CD4-positive, alpha-beta T cell treated with Interferon alpha-2 for 1 hour (primary cell): ENCODE measurements at regions not wholly inside any gene's neighbourhood (a gene's known extent, or its start where the extent isn't known, plus 50 kb on each side); places are given as distances from the start of the nearest gene placed in this dataset.
"Not testable (repeated sequence)": the region's sequence is repeated elsewhere in the genome, so short reads cannot be mapped to it uniquely, and the experiment has no call there.

Experiments
- DNase-seq, 2 donors: peaks; one replicate each; pipeline ENCODE4 v3.0.0-alpha.2; 2020 to 2022

DNA sequence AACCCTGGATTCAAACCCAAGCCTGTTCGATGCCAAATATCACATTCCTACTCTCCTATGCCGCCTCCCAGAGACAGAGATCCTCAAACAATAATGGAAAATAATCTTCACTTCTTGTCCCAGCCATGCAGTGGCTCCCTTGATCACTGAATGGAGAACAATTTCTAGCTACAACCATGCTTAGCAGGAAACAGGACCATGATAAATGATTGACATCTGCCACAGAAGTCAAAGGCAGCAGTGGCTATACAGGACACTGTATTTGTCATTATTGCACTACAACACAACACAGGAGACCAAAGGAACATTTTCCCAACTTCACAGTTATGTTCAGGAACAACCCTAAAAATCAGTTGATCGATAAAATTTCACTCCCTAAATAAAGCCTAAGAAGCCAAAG is 243.3 kb upstream of the SLC7A11 start:
- DNase-seq, result no peak

DNA sequence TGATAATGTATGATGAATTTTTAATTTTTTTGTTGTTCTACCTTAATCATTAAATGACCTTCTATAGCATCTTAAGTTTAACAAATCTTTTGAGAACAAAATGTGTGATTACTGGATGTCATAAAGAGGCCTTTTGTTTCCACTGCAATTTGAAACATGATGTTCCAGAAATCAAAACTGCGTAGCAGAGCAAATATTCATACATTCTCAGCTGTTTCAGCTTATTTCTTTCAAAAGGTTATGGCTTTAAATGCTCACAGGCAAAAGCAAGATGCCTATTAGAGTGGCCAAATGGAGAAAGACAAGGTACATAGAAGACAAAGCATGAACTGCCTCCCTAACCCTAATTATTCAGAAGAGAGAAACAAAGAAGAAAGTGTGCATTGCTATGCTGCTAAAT is 233.0 kb upstream of the SLC7A11 start:
- no peak for DNase-seq

DNA sequence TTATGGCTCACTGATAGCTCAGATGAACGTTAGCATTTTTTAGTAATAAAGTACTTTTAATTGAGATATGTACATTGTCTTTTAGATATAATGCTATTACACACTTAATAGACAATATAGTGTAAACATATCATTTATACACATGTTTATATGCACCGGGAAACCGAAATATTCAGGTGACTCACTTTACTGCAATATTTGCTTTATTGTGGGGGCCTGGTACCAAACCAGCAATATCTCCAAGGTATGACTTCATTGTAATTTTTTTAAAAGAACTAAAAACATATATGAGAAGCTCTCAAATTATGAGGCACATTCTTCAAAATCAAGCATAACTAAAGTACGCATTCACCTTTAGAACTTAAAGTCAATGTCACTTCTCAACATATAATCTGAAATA is 231.2 kb upstream of the SLC7A11 start:
- DNase-seq, result no peak

DNA sequence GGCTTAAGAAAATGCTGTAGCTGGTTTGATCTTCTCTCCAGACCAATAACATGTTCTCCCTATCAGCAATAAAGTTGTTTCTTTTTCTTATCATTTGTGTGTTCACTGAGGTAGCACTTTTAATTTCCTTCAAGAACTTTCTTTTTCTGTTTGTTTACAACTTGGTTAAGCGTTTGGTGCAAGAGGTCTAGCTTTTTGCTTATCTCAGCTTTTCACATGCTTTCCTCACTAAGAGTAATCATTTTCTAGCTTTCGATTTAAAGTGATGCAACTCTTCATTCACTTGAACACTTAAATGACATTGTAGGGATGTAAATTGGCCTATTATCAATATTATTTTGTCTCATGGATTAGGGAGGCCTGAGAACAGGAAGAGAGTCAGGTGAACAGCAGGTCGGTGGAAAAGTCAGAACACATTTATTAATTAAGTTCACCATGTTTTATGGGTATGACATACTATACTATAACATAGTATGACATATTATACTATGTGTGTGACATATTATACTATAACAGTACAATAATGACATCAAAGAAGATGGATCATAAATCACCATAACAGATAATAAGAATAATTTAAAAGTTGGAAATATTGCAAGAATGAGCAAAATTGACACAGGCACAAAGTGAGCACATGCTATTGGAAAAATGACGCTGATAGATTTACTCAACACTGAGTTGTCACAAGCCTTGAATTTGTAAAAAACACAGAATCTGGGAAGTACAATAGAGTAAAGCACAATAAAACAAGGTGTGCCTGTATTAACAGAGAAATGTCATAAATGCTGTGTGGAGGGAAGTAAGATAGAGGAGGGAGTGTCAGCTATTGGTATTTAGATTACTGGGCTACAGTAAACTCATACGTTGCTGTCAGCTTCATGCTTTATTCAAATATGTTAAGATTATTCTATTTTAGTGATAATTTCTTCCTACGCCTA is 218.6 kb upstream of the SLC7A11 start:
- DNase-seq, result no peak

DNA sequence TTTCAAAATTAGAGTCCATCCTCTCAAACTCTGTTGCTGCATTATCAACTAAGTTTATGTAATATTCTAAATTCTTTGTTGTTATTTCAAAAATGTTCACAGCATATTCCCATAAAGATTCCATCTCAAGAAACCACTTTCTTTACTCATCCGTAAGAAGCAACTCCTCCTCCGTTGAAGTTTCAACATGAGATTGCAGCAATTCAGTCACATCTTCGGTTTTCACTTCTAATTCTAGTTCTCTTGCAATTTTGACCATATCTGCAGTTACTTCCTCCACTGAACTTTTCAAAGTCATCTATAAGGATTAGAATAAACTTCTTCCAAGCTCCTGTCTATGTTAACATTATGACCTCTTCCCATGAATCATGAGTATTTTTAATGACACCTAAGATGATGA is 216.6 kb upstream of the SLC7A11 start:
- no peak for DNase-seq

DNA sequence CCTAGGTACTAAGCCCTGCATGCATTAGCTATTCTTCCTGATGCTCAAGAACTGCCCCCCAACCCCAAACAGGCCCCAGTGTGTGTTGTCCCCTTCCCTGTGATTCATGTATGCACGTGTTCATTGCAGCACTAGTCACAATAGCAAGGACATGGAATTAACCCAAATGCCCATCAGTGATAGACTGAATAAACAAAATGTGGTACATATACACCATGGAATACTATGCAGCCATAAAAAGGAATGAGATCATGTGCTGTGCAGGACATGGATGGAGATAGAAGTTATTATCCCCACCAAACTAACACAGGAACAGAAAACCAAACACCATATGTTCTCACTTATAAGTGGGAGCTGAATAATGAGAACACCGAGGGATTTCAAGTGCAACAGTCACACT is 214.2 kb upstream of the SLC7A11 start:
- DNase-seq, result not testable (repeated sequence)

DNA sequence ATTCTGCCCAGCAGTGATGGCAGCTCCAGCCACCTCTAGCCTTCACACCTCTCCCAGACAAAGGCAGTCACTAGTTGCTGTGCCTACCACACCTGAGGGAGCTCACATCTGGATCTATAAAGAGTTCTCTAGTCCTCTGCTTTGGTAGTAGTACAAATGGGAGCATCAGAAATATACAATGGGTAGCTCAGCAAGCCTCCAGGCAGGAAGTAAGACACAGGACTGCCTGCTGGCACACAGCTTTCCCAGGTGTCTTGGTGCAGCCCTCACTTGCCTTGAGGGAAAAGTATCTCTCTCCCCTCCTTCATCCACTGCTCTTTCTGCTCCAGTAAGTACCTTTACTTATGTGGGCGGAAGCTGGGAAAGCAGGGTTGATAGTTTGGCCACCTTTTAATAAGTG is 212.9 kb upstream of the SLC7A11 start:
- no peak for DNase-seq

DNA sequence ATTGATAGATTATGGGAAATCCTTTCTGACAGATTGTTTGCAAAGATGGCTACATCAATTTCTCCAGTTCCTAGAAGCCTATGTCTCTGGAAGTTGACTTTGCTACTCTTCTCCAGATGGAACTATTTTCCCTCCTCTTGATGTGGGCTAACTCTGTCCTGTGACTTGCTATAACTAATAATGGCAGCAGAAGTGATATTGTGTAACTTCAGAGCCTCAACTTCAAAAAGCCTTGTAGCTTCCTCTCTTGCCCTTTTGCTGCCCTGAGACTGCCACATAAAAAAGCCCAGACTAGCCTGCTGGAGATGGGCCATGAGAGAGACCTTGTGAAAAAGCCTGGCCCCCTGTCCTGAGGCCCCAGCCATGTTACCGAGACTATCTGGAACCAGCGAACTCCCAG is 210.7 kb upstream of the SLC7A11 start:
- no peak for DNase-seq

DNA sequence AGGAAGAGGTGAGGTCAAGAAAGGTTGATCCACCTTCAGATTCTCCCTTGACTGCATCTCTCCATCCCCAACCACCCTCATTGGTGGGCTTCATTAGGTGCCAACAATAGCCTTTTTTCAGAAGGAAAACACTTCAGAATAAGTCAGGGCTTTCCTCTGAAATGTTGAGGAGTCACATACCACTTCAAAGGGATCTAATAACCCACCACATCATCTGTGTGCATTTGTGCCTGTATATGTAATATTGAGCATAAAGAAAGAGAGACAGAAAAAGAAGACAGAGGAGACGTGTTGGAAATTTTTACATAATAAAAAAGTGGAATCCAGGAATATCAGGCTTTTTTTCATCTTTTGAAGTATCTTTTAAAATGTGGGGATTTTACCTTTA is 209.1 kb upstream of the SLC7A11 start:
- no peak for DNase-seq

DNA sequence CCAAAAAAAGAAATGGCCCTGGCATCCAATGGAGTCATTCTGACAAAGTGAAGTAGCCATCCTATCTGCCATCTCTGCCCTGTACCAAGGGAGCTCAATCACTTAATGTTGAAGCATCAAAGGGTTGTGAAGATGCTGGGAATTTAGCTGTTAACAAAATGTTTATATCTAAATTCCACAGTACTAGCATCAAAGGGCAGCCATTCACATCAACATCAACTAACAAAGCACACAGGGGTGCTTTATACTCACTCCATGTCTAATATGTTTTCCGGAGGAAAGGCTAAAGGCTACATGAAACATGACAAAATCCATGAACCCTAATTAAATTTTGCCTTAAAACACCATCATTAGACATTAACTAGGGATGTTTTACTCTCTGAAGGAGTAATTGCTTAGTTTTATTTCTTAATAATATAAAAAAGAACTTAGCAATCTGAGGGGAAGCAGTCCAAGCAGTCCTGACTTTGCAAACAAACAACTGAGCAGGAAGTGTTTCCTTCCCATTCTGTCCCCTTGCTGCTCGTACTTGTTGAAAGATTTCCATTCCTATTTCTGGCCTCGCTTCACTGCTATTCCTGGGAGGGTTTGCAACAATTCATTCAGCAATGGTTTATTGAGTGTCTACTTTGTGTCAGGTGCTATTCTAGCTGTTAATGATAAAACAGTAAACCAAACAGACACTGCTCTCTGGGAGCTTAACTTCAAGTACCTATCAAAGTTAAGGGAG is 208.6 kb upstream of the SLC7A11 start:
- no peak for DNase-seq

DNA sequence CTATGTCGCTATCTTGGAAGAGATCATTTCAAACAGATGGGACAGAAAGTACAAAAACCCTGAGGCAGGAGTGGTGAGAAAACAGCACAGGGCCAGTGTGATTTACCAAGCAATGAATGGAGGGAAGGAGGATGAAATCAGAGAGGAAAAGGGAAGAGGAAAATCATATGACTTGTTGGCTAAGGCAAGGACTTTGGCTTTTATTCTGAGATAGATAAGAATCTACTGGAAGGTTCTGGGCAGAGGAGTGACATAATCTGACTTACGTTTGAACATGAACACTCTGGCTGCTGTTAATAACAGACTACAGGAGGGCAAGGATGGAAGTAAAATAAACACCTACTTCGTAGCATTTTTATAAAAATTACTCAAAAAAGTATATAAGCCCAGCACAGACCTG is 207.8 kb upstream of the SLC7A11 start:
- DNase-seq, result no peak

DNA sequence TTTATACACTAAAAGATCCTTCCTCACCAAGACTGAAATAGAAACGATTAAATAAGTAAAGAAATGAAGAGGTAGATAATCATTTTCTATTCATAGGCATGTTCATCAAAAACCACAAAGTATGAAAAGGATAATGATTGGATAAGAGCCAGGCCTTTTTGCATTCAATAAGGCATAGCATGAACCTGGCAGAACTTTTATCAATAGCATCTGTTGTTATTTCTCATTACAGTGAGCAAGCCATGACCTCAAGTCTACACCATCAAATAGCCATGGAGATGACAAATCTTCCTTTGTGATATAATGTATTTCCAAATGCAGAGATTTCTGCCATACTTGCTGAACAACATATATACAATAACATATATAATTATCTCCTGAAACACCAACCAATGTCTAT is 206.0 kb upstream of the SLC7A11 start:
- no peak for DNase-seq

DNA sequence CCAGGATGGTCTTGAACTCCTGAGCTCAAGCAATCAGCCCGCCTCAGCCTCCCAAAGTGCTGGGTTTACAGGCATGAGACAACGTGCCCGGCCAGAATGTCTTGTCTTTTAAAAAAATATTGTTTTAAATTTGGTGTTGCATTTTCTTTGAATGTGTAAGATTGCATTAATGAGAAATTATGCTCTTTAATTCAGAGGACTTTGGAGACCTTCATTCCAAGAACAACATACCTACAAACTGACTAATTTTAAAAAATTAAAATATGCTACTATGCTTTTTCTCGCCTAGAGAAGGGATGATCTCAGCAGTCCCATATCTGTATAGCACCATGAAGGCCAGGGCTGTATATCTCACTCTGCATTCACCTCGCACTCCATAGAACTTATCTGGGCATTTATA is 204.3 kb upstream of the SLC7A11 start:
- DNase-seq, result no peak

DNA sequence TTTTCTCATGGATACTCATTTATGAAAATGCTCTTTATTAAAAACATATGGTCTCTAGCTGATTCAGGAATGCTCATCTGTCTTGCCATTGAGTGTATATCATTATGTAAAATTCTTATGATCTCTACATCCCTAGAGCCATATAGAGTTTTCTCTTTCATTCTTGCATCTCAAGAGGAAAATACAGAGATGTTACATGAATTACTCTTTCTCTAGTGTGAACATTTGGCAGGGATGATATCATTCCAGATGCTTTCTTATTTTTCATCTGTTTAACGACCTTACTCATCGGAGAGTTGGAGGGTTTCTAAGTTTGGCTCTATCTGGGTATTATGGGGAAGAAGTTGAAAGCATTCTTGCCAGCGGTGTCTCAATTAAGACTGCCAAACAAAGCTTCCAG is 202.9 kb upstream of the SLC7A11 start:
- DNase-seq, result no peak

DNA sequence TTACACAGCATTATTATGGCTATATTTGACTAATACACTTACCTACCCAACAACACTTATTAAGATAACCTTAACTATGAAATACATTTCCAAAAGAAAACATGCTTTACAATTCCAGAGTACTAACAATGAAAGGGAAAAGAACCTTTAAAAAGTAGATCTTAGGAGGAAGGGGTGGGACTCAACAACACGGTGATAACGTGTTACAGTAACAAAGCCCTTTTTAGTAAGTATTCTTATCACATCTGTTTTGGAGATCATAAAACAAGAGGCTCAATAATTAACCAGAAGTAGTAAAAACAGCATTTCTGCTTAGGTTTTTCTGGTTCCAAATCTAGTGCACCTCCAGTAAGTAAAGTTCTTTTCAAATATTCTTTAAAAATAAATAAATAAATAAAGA is 202.1 kb upstream of the SLC7A11 start:
- DNase-seq, result no peak

DNA sequence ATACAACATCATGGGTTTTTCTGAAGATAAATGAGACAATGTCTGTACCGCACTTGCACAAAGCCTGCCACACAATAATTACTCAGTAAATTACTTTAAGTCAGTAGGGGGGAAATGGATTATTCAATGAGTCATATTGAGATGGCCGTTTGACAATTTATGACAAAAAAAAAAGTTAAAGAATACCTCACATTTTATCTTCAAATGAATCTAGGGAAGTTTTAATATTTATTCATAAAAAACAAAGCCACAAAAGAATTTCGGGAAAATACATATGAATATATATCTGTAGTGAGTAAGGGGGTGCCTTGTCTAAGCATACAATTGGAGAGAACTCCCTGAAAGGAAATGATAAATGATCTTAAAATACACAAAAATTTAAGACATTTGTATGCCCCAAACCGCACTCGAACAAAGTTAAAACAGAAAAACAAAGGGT is 197.0 kb upstream of the SLC7A11 start:
- DNase-seq, result no peak

DNA sequence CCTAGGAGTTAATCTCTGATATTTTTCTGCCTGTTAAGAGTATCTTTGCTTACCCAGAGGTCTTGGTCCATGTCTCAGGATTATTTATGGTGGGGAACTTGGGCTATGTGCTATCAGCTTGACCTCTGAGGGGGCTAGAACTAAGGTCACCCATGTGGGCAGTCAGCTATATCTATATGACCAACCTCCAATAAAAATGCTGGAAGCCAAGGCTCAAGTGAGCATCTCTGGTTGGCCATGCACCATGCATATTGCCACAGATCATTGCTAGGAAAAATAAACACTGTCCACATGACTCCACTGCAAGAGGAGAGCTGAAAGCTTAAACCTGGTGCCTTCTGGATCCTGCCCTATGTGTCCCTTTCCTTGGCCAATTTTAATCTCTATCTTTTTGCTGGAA is 196.5 kb upstream of the SLC7A11 start:
- DNase-seq, result no peak

DNA sequence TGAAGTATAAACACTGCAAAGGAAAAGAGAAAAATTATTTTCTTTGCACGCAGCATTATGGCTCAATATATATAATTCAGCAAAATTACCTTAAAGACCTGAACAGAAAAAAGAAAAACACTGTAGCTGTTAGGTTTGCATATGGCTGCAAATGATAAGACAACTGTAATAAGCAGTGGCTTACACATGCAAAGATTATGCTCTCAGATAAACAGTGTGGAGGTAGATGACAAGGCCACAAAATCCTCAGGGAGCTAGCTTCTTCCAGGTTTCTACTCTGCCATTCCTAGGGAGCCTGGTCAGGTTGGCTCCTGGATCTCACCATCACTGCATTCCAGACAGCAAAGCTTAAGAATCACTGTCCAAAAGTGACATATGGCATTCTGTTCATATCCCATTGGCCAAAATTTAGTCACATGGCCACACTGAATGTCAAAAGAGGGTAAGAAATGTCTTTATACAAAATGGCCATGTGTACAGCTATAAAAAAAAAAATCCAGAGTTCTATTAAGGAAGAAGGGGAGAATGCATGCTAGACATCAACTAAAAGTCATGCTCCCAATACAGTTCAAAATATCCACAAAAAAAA is 195.2 kb upstream of the SLC7A11 start:
- no peak for DNase-seq

DNA sequence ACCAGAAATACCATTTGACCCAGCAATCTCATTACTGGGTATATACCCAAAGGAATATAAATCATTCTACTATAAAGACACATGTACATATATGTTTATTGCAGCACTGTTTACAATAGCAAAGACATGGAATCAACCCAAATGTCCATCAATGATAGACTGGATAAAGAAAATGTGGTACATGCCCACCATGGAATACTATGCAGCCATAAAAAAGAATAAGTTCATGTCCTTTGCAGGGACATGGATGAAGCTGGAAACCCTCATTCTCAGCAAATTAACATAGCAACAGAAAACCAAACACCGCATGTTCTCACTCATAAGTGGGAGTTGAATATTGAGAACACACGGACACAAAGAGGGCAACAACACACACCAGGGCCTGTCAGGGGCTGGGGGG is 193.6 kb upstream of the SLC7A11 start:
- not testable (repeated sequence) for DNase-seq

DNA sequence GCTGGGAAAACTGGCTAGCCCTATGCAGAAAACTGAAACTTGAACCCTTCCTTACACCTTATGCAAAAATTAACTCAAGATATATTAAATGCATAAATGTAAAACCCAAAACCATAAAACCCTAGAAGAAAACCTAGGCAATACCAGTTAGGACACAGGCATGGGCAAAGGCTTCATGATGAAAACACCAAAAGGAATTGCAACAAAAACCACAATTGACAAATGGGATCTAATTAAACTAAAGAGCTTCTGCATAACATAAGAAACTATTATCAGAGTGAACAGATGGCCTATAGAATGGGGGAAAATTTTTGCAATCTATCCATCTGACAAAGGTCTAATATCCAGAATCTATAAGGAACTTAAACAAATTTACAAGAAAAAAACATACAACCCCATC is 192.9 kb upstream of the SLC7A11 start:
- not testable (repeated sequence) for DNase-seq

DNA sequence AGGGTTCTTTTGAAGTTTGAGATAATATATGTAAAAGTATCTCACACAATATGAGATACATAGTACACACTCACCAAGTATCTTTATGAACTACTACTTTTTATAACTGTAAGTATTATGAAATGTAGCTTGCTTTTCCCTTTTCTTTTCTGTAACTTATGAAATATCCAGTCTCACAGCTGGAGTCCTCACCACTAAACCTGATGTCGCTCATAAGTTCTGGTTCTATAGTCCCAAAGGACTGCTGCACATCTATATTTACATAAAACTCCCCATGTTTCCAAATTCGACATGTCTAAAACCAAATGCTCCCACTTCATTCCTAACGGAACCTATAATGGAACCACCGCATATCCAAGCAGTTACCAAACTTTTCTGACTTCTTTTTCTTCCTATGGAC is 186.5 kb upstream of the SLC7A11 start:
- no peak for DNase-seq

DNA sequence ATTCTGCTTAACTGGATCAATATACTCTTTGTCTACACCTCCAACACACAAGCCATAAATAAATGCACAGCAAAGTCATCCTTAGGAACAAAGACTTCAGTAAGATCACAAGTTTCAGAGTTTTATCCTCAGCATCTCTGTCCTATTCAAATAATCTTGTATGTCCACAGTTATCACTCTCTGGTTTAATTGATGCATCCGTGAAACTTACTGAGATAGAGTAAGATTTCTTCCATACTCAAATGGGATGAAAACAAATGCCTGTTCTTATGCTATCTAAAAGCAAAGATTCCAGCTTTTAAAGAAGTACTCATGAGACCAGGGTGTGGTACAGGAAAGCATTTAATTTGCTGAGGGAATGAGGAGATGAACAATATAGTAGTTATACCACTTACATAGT is 184.6 kb upstream of the SLC7A11 start:
- no peak for DNase-seq

DNA sequence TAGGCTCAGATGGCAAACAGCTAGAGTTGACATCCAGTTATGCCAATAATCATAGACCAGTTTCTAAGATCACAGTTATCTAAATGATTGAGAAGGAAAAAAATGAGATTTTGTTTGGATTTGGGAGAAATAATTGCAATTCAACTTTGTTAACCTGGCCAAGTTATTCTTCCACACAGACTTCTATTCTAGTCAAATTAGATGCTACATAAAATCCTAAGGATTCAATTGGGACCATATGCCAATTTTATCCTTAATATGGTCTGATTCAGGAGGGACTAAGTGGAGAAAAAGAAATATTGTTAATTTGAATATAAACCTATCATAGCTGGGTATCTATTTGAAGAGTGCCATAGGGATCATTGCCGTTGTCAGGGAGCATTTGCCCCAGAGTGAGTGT is 178.3 kb upstream of the SLC7A11 start:
- no peak for DNase-seq

DNA sequence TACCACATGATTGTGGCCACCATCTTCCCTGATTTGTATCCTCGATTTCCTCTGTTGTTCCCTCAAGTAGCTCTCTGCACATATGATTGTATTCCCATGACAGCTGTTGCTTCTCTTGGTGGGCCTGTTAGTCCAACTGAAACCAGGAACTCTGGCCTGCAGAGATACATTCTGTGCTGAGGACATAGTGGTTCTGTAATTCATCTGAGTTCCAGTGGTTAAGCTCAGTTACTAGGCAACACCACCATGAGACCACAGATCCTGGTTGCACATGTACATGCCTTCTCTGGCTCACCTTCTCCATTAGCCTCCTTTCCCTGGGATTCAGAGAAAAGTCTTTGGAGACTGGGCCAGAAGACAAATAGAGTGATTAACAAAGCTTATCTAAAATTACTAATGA is 172.1 kb upstream of the SLC7A11 start:
- DNase-seq, result no peak
